Lung (tissue), 11 donors: ENCODE measurements at regions not wholly inside any gene's neighbourhood (a gene's known extent, or its start where the extent isn't known, plus 50 kb on each side); places are given as distances from the start of the nearest gene placed in this dataset.

Experiments used
- ATAC-seq: fragments of 200-7000 bp; cut with Tn5 transposase; one replicate; pipeline ENCODE4 v1.9.1; 2020; ENCODE audit warnings: moderate number of reproducible peaks; ENCODE audit not compliant: insufficient read depth, low FRiP score
- DNase-seq, 3 donors: peaks; one replicate each; pipeline ENCODE4 v3.0.0-alpha.2; 2013 to 2017
- H3K27ac ChIP-seq, 2 donors: one replicate each; pipeline ENCODE4 v1.5.1; 2013; ENCODE audit warnings: mild to moderate bottlenecking in 2 of 2, moderate library complexity in 2 of 2, control low read depth in 1 of 2, inconsistent platforms in 1 of 2, low read depth in 1 of 2, low read length in 1 of 2
- H3K27me3 ChIP-seq, 3 donors: one replicate each; pipeline ENCODE4 v1.5.1; 2013; ENCODE audit warnings: low read length in 2 of 3; ENCODE audit not compliant: control insufficient read depth in 3 of 3, insufficient read depth in 3 of 3
- H3K36me3 ChIP-seq, 4 donors: one replicate each; pipeline ENCODE4 v1.5.1; 2013; ENCODE audit warnings: low read length in 4 of 4, mild to moderate bottlenecking in 1 of 4, moderate library complexity in 1 of 4; ENCODE audit not compliant: control insufficient read depth in 4 of 4, insufficient read depth in 4 of 4
- H3K4me1 ChIP-seq, 5 donors: one replicate each; pipeline ENCODE4 v1.5.1; 2013; ENCODE audit warnings: low read length in 5 of 5, mild to moderate bottlenecking in 2 of 5, moderate library complexity in 1 of 5; ENCODE audit not compliant: control insufficient read depth in 5 of 5, insufficient read depth in 5 of 5
- H3K4me3 ChIP-seq: one replicate; pipeline ENCODE4 v1.5.1; 2013; ENCODE audit warnings: mild to moderate bottlenecking, control low read depth, moderate library complexity
- H3K9ac ChIP-seq, 2 donors: one replicate each; pipeline ENCODE4 v1.5.1; 2013; ENCODE audit warnings: low read length in 2 of 2, control low read depth in 1 of 2; ENCODE audit not compliant: insufficient read depth in 1 of 2
- H3K9me3 ChIP-seq, 4 donors: one replicate each; pipeline ENCODE4 v1.5.1; 2013; ENCODE audit warnings: low read length in 3 of 4, mild to moderate bottlenecking in 1 of 4, moderate library complexity in 1 of 4; ENCODE audit not compliant: control insufficient read depth in 4 of 4, insufficient read depth in 3 of 4
- CTCF ChIP-seq: IDR thresholded peaks from 2 replicates; pipeline ENCODE4 v1.5.1; 2012; ENCODE audit warnings: mild to moderate bottlenecking; ENCODE audit errors: control extremely low read depth, extremely low read depth
- WGBS, 2 donors: extraction: QIAGEN DNeasy Blood & Tissue Kit; methylation state at CpG; one replicate each; pipeline ENCODE4 v1.1.7; 2013; 5-methylcytosine and 5-hydroxymethylcytosine counted together
- donor health status: control.
- donor health status: control.
- donor health status: Bipolar disorder and iron deficiency.
- donor health status: healthy.
- donor health status: DM: yes; HTN: yes; CAD: no.

GRCh38 chr2:863732-864450 is 86.8 kb upstream of the SNTG2 start:
- no peak for TF ChIP-seq CTCF
- WGBS, 2 donors = 55 to 83% methylated on average over 10 to 13 of the region's 13 CpGs
- H3K9me3 ChIP-seq = no peaks in the 10 kb centered on the region
- no peaks in the 10 kb centered on the region for H3K36me3 ChIP-seq
- peaks cover 0 to 16% (median 16%) of the 10 kb centered on the region in 3 donors for H3K27me3 ChIP-seq
- H3K27ac ChIP-seq = no peak overlapping the region
- DNase-seq (no peak), ATAC-seq (no peak)
- no peak overlapping the region for H3K4me3 ChIP-seq
- H3K9ac ChIP-seq = no peak overlapping the region
- no peaks in the 10 kb centered on the region for H3K4me1 ChIP-seq

DNA sequence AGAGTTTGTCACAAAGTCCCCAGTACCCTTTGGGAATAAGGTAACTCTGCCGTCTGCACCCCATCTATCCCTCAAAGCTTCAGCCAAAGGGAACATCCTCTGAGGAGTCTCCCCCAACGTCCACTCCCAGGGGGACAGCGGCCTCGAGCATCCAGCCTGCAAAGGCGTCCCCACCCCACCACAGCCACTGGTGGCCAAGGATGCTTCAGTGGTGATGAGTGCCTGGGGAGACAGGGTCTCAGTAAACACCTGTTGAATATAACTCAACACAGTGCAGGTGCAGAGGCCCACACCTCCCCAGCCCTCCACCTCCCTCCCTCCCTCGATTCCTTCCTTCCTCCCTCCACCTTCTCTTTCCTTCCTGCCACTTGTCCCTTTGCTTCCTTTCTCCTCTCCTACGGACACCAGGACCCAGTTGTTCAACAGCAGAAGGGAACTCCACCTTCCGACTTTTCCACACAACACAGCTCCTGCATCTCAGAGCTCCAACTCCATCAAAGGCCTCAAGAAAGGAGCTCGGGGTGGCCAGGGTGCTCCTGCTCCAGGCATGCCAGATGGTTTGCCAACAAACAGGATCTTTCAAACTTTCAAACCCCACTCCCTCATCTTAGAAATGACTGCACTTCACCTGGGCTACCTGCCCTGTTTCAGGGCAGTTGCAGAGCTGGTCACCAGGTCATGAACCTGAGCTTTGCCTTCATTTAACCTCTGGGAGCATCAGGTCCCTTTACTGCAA is 87.8 kb upstream of the SNTG2 start:
- ATAC-seq = no peak
- DNase-seq = no peak
- H3K4me3 ChIP-seq = no peak overlapping the region
- TF ChIP-seq CTCF = no peak
- no peaks in the 10 kb centered on the region for H3K9me3 ChIP-seq
- no peak overlapping the region for H3K9ac ChIP-seq
- H3K27ac ChIP-seq = no peak overlapping the region
- H3K27me3 ChIP-seq = peaks cover 0 to 14% (median 13%) of the 10 kb centered on the region in 3 donors
- no peaks in the 10 kb centered on the region for H3K4me1 ChIP-seq
- 69 to 77% methylated on average over 9 of the region's 9 CpGs for WGBS, 2 donors
- no peaks in the 10 kb centered on the region for H3K36me3 ChIP-seq

DNA sequence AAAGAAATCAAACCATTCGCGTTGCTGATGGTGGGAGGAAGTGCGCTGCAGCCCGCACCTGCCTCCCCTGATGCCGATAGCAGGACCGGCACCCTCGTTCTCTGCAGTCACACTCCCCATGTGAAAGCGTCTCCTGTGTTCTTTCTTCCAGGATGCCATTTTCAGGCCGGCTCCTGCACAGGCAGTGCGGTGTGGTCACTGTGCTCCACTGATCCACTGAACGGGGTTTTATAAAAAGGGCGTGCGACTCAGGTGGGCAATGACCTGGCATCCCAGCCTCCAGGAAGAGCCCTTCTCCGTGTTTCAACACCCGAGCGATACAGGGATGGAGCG is 88.3 kb upstream of the SNTG2 start:
- 77 to 80% methylated on average over 17 of the region's 17 CpGs for WGBS, 2 donors
- no peak overlapping the region for H3K4me3 ChIP-seq
- H3K27ac ChIP-seq = no peak overlapping the region
- H3K4me1 ChIP-seq = no peaks in the 10 kb centered on the region
- DNase-seq = no peak
- H3K27me3 ChIP-seq = peaks cover 0 to 12% (median 7%) of the 10 kb centered on the region in 3 donors
- TF ChIP-seq CTCF = no peak
- no peaks in the 10 kb centered on the region for H3K9me3 ChIP-seq
- no peaks in the 10 kb centered on the region for H3K36me3 ChIP-seq
- ATAC-seq = no peak
- H3K9ac ChIP-seq = no peak overlapping the region
